DOHH2 (cell line): ENCODE measurements at regions not wholly inside any gene's neighbourhood (a gene's known extent, or its start where the extent isn't known, plus 50 kb on each side); places are given as distances from the start of the nearest gene placed in this dataset.

Source experiments
- EZH2phosphoT487 ChIP-seq: fragments of 200-600 bp; sonication (generic); IDR thresholded peaks from 2 replicates; pipeline ENCODE4 v1.6.1; 2017; ENCODE audit warnings: borderline replicate concordance, mild to moderate bottlenecking, antibody characterized with exemption, low read length, moderate library complexity, mixed read lengths
- TF ChIP-seq, protein P1 (sequence below): fragments of 200-600 bp; sonication (generic); IDR thresholded peaks from one replicate; pipeline ENCODE4 v1.5.1; 2014; ENCODE audit warnings: antibody characterized with exemption, mild to moderate bottlenecking, low read depth, low read length; ENCODE audit not compliant: poor library complexity, severe bottlenecking

DNA sequence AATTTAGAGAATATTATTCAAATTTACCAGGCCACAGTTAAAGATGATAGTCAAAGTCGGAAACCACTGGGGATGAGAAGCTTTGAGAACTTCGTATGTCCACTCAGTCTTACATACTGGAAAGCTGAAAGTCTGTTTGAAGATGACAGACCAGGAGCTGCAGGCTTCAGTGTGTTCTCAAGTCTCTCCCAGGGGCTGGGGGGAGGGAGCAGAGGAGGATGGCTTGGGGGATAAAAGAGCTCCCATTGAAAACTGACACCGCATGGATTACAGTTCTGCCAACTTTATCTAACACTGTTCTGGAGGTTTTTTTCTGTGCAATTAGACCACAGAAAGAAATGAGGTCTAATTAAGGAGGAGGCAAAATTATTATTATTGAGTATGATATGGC lies 170.5 kb upstream of the ALKAL2 start:
- TF ChIP-seq, protein P1, sequence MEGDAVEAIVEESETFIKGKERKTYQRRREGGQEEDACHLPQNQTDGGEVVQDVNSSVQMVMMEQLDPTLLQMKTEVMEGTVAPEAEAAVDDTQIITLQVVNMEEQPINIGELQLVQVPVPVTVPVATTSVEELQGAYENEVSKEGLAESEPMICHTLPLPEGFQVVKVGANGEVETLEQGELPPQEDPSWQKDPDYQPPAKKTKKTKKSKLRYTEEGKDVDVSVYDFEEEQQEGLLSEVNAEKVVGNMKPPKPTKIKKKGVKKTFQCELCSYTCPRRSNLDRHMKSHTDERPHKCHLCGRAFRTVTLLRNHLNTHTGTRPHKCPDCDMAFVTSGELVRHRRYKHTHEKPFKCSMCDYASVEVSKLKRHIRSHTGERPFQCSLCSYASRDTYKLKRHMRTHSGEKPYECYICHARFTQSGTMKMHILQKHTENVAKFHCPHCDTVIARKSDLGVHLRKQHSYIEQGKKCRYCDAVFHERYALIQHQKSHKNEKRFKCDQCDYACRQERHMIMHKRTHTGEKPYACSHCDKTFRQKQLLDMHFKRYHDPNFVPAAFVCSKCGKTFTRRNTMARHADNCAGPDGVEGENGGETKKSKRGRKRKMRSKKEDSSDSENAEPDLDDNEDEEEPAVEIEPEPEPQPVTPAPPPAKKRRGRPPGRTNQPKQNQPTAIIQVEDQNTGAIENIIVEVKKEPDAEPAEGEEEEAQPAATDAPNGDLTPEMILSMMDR = no peak
- TF ChIP-seq EZH2phosphoT487 = no peak
